Iris pigment epithelial cell (primary cell): ENCODE measurements at regions not wholly inside any gene's neighbourhood (a gene's known extent, or its start where the extent isn't known, plus 50 kb on each side); places are given as distances from the start of the nearest gene placed in this dataset.
"Not testable (repeated sequence)": the region's sequence is repeated elsewhere in the genome, so short reads cannot be mapped to it uniquely, and the experiment has no call there.

ENCODE experiments used
- DNase-seq: peaks from one replicate; pipeline ENCODE4 v3.0.0-alpha.2; 2011; ENCODE audit warnings: low read depth

- peak; percentile 38 for DNase-seq
These were observed 154.0 kb downstream of the REEP3 start for GRCh38 chr10:63675171-63675570.

- no peak for DNase-seq
These were observed 155.8 kb downstream of the REEP3 start for GRCh38 chr10:63677001-63677400.

- not testable (repeated sequence) for DNase-seq
These were observed 159.3 kb downstream of the REEP3 start for GRCh38 chr10:63680545-63680944.

- peak; percentile 84 for DNase-seq
These were observed 160.9 kb downstream of the REEP3 start for GRCh38 chr10:63681993-63682697.

- not testable (repeated sequence) for DNase-seq
These were observed 161.5 kb downstream of the REEP3 start for GRCh38 chr10:63682698-63683052.

- DNase-seq, result no peak
These were observed 162.0 kb downstream of the REEP3 start for GRCh38 chr10:63683223-63683622.

GRCh38 chr10:63683686-63684085 lies 162.5 kb downstream of the REEP3 start:
- no peak for DNase-seq

GRCh38 chr10:63684257-63684936 lies 163.2 kb downstream of the REEP3 start:
- DNase-seq, result no peak

- DNase-seq, result no peak
These were observed 168.6 kb downstream of the REEP3 start for GRCh38 chr10:63689768-63690167.

- no peak for DNase-seq
These were observed 171.2 kb downstream of the REEP3 start for GRCh38 chr10:63692220-63692896.

GRCh38 chr10:63693021-63693420 lies 171.8 kb downstream of the REEP3 start:
- not testable (repeated sequence) for DNase-seq

- DNase-seq, result no peak
These were observed 175.0 kb downstream of the REEP3 start for GRCh38 chr10:63696205-63696604.

GRCh38 chr10:63697956-63698786 lies 177.0 kb downstream of the REEP3 start:
- DNase-seq, result peak; percentile 40

GRCh38 chr10:63698787-63699150 lies 177.6 kb downstream of the REEP3 start:
- no peak for DNase-seq

- peak; percentile 99 for DNase-seq
These were observed 178.8 kb downstream of the REEP3 start for GRCh38 chr10:63699785-63700613.

- peak; percentile 81 for DNase-seq
These were observed 179.5 kb downstream of the REEP3 start for GRCh38 chr10:63700631-63701156.

GRCh38 chr10:63702092-63702491 lies 180.9 kb downstream of the REEP3 start:
- no peak for DNase-seq

- peak; percentile 83 for DNase-seq
These were observed 182.0 kb downstream of the REEP3 start for GRCh38 chr10:63703113-63703670.

- no peak for DNase-seq
These were observed 182.6 kb downstream of the REEP3 start for GRCh38 chr10:63703740-63704345.

GRCh38 chr10:63707254-63707910 lies 186.2 kb downstream of the REEP3 start:
- DNase-seq, result peak; percentile 99
